PC-3 (cell line): ENCODE measurements at regions not wholly inside any gene's neighbourhood (a gene's known extent, or its start where the extent isn't known, plus 50 kb on each side); places are given as distances from the start of the nearest gene placed in this dataset.

Experiments
- ATAC-seq: fragments of 200-7000 bp; cut with Tn5 transposase; 2 replicates; pipeline ENCODE4 v1.9.1; 2020; ENCODE audit warnings: mild to moderate bottlenecking, moderate library complexity
- BruUV-seq: library from RNA; stranded (reverse); fragments of 400-500 nt; replicated peaks from 2 replicates; lab custom pipeline; 2021; lab: Mats Ljungman, UMichigan
- CTCF ChIA-PET: fragments of 300-600 bp; sonication (Branson Sonifier 250); formaldehyde crosslinking; loops from one replicate; lab custom pipeline; 2022; ENCODE audit warnings: antibody characterized with exemption; lab: Charles Lee
- POLR2A ChIA-PET: fragments of 300-600 bp; sonication (Branson Sonifier 250); formaldehyde crosslinking; loops from one replicate; lab custom pipeline; 2022; ENCODE audit warnings: antibody characterized with exemption; ENCODE audit not compliant: unreplicated experiment; lab: Charles Lee
- DNase-seq: peaks from one replicate; pipeline ENCODE4 v3.0.0-alpha.2; 2015
- H2AFZ ChIP-seq: fragments of 300-600 bp; sonication (generic); 2 replicates; pipeline ENCODE4 v1.6.0; 2016; ENCODE audit warnings: antibody characterized with exemption, low read length
- H3F3A ChIP-seq: fragments of 300-600 bp; sonication (generic); one replicate; pipeline ENCODE4 v1.6.0; 2017; ENCODE audit warnings: antibody characterized with exemption, low read length, control low read depth, mild to moderate bottlenecking; ENCODE audit not compliant: unreplicated experiment
- H3K27ac ChIP-seq: fragments of 300-600 bp; sonication (generic); 2 replicates; pipeline ENCODE4 v1.5.1; 2016; ENCODE audit warnings: mild to moderate bottlenecking, low read length
- H3K27me3 ChIP-seq: fragments of 300-600 bp; sonication (generic); 2 replicates; pipeline ENCODE4 v1.6.1; 2016; ENCODE audit warnings: low read length, mixed read lengths
- H3K36me3 ChIP-seq: fragments of 300-600 bp; sonication (generic); 2 replicates; pipeline ENCODE4 v1.6.1; 2016; ENCODE audit warnings: low read depth, mixed run types, low read length, mixed read lengths
- H3K4me1 ChIP-seq: fragments of 300-600 bp; sonication (generic); 2 replicates; pipeline ENCODE4 v1.5.1; 2016; ENCODE audit warnings: low read length; ENCODE audit not compliant: insufficient read depth
- H3K4me2 ChIP-seq: fragments of 300-600 bp; sonication (generic); 2 replicates; pipeline ENCODE4 v1.6.0; 2016; ENCODE audit warnings: low read length
- H3K4me3 ChIP-seq: fragments of 300-600 bp; sonication (generic); 2 replicates; pipeline ENCODE4 v1.5.1; 2016; ENCODE audit warnings: mild to moderate bottlenecking, low read length, mixed read lengths
- H3K79me2 ChIP-seq: fragments of 300-600 bp; sonication (generic); 2 replicates; pipeline ENCODE4 v1.6.1; 2017; ENCODE audit warnings: low read length, mixed read lengths
- H3K9ac ChIP-seq: fragments of 300-600 bp; sonication (generic); 2 replicates; pipeline ENCODE4 v1.6.0; 2016; ENCODE audit warnings: mild to moderate bottlenecking, low read length
- H3K9me2 ChIP-seq: fragments of 300-600 bp; sonication (generic); replicated peaks from 2 replicates; pipeline ENCODE4 v1.6.1; 2016; ENCODE audit warnings: mixed run types, low read length, mixed read lengths
- H3K9me3 ChIP-seq: fragments of 300-600 bp; sonication (generic); 2 replicates; pipeline ENCODE4 v1.6.1; 2016; ENCODE audit warnings: low read length, mixed read lengths
- H4K20me1 ChIP-seq: fragments of 300-600 bp; sonication (generic); 2 replicates; pipeline ENCODE4 v1.6.1; 2016; ENCODE audit warnings: low read length, mixed read lengths
- EZH2 ChIP-seq: fragments of 300-600 bp; sonication (generic); IDR thresholded peaks from one replicate; pipeline ENCODE4 v1.6.1; 2017; ENCODE audit warnings: antibody characterized with exemption, mild to moderate bottlenecking, low read length; ENCODE audit not compliant: unreplicated experiment
- EZH2phosphoT487 ChIP-seq: fragments of 300-600 bp; sonication (generic); IDR thresholded peaks from 2 replicates; pipeline ENCODE4 v1.6.1; 2018; ENCODE audit warnings: mild to moderate bottlenecking, antibody characterized with exemption, low read length, borderline replicate concordance
- intact Hi-C: fragments of 100-400 bp; cut with micrococcal nuclease; formaldehyde crosslinking; loops from 2 replicates; pipeline ENCODE4 v1.9.0; 2023
- TF ChIP-seq, protein P1 (sequence below): fragments of 300-600 bp; sonication (generic); conservative IDR thresholded peaks from 2 replicates; pipeline ENCODE4 v1.5.1; 2017; ENCODE audit warnings: antibody characterized with exemption, low read depth, mild to moderate bottlenecking, low read length

GRCh38 chr12:77689510-77690086, 141.1 kb upstream of the NAV3 start:
- Histone ChIP-seq H3K9me2 (no peaks in the 10 kb centered on the region), H3K9me3 (no peaks in the 10 kb centered on the region), H3F3A (no peaks in the 10 kb centered on the region), H3K27me3 (no peaks in the 10 kb centered on the region; the same call in 1 of the 2 replicates), H3K4me3 (no peak overlapping the region), H3K79me2 (no peaks in the 10 kb centered on the region), H4K20me1 (no peaks in the 10 kb centered on the region), H3K4me1 (no peaks in the 10 kb centered on the region), H3K27ac (no peak overlapping the region), H3K9ac (no peak overlapping the region), H3K36me3 (no peaks in the 10 kb centered on the region), H2AFZ (no peak overlapping the region), H3K4me2 (no peak overlapping the region)
- no peak for DNase-seq
- ChIA-PET CTCF (interaction anchor here (0.5 kb wide), 1 partner anchor 537 kb away, joined by 9 read pairs; no protein-coding TSS in a partner anchor), POLR2A (no interaction called here)
- BruUV-seq: no TSS peak
- ATAC-seq: no peak
- intact Hi-C loops: loop anchor here (5.0 to 10.0 kb wide), 2 partner anchors 415 to 737 kb away; no protein-coding TSS in a partner anchor
- TF ChIP-seq EZH2phosphoT487 (no peak), EZH2 (no peak)
- TF ChIP-seq, protein P1, sequence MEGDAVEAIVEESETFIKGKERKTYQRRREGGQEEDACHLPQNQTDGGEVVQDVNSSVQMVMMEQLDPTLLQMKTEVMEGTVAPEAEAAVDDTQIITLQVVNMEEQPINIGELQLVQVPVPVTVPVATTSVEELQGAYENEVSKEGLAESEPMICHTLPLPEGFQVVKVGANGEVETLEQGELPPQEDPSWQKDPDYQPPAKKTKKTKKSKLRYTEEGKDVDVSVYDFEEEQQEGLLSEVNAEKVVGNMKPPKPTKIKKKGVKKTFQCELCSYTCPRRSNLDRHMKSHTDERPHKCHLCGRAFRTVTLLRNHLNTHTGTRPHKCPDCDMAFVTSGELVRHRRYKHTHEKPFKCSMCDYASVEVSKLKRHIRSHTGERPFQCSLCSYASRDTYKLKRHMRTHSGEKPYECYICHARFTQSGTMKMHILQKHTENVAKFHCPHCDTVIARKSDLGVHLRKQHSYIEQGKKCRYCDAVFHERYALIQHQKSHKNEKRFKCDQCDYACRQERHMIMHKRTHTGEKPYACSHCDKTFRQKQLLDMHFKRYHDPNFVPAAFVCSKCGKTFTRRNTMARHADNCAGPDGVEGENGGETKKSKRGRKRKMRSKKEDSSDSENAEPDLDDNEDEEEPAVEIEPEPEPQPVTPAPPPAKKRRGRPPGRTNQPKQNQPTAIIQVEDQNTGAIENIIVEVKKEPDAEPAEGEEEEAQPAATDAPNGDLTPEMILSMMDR: no peak

DNA sequence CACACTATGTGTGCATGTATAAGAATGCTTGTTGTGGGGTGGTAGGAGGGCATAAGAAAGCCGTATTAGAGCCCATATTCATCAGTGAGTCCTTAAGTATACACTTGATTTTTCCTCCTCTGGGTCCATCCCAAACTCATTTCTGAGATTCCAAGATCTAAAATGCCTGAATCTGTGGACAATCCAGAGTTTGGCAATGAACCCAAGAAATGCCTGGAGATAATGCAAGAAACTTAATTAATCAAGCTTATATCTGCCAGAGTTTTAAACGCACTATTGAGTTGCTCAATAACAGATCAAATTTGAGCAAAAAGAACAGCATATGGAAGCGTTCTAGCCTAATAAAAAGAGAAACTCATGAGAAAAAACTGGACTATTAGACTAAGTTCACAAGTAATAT, 143.4 kb upstream of the NAV3 start:
- H3K4me3 ChIP-seq: no peak overlapping the region
- no peak for ATAC-seq
- no TSS peak for BruUV-seq
- H3K9ac ChIP-seq: no peak overlapping the region
- no peak for DNase-seq
- no peak overlapping the region for H3K4me2 ChIP-seq
- H3K9me3 ChIP-seq: no peaks in the 10 kb centered on the region
- no peaks in the 10 kb centered on the region; the same call in 1 of the 2 replicates for H3K27me3 ChIP-seq
- TF ChIP-seq EZH2 (no peak), EZH2phosphoT487 (no peak)
- TF ChIP-seq, protein P1: no peak
- no peak overlapping the region for H3K27ac ChIP-seq
- H4K20me1 ChIP-seq: no peaks in the 10 kb centered on the region
- ChIA-PET CTCF (interaction anchor here (0.6 kb wide), 1 partner anchor 315 kb away, joined by 3 read pairs; no protein-coding TSS in a partner anchor), POLR2A (no interaction called here)
- no peak overlapping the region for H2AFZ ChIP-seq
- no peaks in the 10 kb centered on the region for H3F3A ChIP-seq
- intact Hi-C loops: loop anchor here (5.0 to 10.0 kb wide), 2 partner anchors 413 to 735 kb away; no protein-coding TSS in a partner anchor
- no peaks in the 10 kb centered on the region for H3K4me1 ChIP-seq
- H3K9me2 ChIP-seq: no peaks in the 10 kb centered on the region
- H3K79me2 ChIP-seq: no peaks in the 10 kb centered on the region
- H3K36me3 ChIP-seq: no peaks in the 10 kb centered on the region

DNA sequence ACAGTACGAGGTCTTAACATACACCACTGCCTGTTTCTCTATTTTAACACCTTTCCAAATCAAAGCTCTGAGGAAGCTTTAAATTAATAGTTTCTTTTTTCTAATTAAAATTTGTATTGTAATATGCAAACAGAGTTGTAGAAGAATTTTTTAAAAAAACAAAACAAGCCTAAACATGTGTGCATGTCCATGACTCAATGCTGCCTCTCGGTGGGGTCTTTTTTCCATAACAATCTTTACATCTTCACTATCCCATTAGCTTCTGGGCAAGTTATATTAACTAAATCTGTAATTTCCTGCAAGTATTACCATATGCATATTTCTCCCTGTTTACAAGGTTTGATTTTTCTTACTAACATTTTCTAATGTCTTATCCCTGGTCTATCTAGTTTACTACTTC, 143.9 kb upstream of the NAV3 start:
- Histone ChIP-seq H2AFZ (no peak overlapping the region), H3K79me2 (no peaks in the 10 kb centered on the region), H3K27ac (no peak overlapping the region), H3K9me2 (no peaks in the 10 kb centered on the region), H3K4me3 (no peak overlapping the region), H3K9ac (no peak overlapping the region), H3K4me2 (no peak overlapping the region), H3K4me1 (no peaks in the 10 kb centered on the region), H3F3A (no peaks in the 10 kb centered on the region), H3K36me3 (no peaks in the 10 kb centered on the region), H3K9me3 (no peaks in the 10 kb centered on the region), H3K27me3 (no peaks in the 10 kb centered on the region; the same call in 1 of the 2 replicates), H4K20me1 (no peaks in the 10 kb centered on the region)
- no peak for TF ChIP-seq EZH2
- TF ChIP-seq EZH2phosphoT487: no peak
- TF ChIP-seq, protein P1: no peak; the same call in 1 of the 2 replicates
- BruUV-seq: no TSS peak
- CTCF ChIA-PET: interaction anchor here (0.6 kb wide), 1 partner anchor 315 kb away, joined by 3 read pairs; no protein-coding TSS in a partner anchor
- intact Hi-C loops: loop anchor here (5.0 to 10.0 kb wide), 2 partner anchors 412 to 734 kb away; no protein-coding TSS in a partner anchor
- POLR2A ChIA-PET: no interaction called here
- no peak for ATAC-seq
- no peak for DNase-seq
